SK-MEL-5 (cell line): ENCODE measurements at regions not wholly inside any gene's neighbourhood (a gene's known extent, or its start where the extent isn't known, plus 50 kb on each side); places are given as distances from the start of the nearest gene placed in this dataset.

Source experiments
- DNase-seq: peaks from one replicate; pipeline ENCODE4 v3.0.0-alpha.2; 2016; ENCODE audit warnings: low read depth, low spot score
- in situ Hi-C: cut with HindIII; loops from 2 replicates; pipeline ENCODE4 v1.10.0; 2016; ENCODE audit warnings: low sequenced_read_pairs, high pct_unique_total_duplicates, low pct_unique_long_range_greater_than_20kb

DNA sequence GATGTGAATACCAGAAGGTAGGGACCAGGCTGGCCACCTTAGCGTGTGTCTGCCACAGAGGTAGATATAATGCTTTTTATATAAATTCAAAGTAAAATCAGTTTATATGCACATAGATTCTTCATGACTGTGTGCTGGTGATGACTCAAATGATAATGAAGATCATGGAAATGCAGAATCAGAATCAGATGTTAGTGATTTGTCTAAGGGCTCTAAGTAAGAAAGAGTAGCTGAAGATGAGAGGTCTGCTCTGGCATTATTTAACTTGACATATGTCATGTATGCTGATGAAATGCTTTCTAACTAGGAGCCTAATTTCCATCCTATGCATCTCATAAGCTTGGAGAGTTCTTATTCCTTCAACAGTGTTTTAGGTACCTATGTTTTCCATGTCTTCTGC is 50.3 kb upstream of the DPH6 start:
- DNase-seq, result no peak
- in situ Hi-C loops, result no loop called here

DNA sequence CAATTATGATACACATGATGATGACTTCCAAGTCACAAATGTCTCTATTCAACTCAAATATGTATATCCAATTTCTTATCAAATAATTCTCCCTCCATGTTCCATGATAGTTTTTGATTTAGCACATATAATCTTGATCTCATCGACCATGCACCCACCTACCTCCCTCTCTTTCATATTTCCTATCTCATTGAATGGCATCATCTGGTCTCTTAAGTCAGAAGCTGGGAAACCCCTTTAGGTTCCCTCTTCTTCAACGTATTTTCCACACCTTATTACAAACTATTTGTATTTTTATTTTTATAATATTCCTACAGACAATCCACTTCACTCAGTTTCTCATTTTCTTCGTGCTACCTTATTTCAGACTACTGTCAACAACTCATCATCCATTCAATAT is 56.9 kb upstream of the DPH6 start:
- in situ Hi-C loops, result no loop called here
- no peak for DNase-seq

DNA sequence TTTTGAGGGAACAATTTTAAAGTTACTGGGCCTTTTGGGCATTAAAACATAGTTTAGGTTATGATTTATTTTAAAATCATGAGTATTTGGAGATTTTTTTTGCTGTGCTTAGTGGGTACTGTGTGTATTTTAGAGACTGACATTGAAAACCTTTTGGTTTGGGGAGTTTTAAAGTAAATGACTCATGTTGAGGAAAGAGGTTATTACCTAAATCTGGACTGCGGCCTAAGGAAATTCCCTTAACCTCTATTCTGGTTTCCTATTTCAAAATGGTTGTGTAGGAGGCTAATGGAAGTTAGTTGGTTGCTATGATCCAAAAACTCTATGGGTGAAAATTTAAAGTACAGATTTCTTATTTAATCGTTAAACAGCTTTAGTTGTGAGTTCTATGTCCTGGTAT is 57.3 kb upstream of the DPH6 start:
- in situ Hi-C loops, result no loop called here
- no peak for DNase-seq

DNA sequence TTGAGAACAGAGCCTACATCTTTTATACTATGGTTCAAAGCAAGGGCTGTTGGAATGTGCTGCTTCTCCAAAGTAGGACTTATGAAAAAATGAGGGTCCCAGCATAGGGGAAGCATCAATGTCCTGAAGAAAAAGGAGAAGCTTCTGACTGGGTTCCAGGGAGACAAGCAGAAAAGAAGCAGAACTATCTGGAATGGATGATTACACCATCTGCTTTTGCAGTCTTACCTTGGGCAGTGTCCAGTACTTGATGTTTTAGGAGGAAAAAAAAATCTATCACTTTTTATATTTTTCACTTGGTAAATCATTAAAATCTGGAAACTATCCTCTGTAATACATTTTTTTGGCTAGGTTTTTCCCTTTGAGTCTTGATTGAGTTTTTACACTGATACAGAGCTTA is 57.9 kb upstream of the DPH6 start:
- no peak for DNase-seq
- in situ Hi-C loops, result no loop called here

DNA sequence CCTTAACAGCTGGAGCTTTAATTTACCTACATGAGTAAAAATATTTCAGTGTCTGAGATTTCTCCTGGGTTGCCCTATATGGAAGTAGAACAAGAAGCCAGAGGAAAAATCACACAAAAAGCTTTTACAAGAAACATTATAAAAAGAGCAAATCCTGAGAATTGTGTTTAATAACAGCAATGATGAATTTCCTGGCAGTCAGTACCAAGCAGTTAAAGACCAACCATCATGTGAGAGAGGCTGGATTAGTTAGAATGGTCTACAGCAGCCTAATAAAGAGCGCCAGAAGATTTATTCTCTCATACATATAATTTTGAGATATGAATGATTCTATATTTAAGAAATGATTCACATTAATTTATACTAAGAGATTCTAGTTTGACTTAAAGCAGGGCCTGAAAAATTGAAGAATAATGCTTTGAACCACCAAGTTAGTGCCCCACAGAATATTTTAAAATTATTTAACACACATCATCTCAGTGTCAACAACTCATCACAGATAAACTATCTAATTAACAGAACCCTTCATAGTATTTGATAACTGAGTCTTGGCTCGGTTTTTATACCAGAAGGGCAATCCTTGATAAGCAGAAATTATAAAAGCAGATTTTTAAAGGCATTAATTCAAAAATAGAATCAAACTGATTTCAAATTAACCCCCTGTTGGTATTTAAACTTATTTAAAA is 59.9 kb upstream of the DPH6 start:
- in situ Hi-C loops, result no loop called here
- DNase-seq, result no peak

DNA sequence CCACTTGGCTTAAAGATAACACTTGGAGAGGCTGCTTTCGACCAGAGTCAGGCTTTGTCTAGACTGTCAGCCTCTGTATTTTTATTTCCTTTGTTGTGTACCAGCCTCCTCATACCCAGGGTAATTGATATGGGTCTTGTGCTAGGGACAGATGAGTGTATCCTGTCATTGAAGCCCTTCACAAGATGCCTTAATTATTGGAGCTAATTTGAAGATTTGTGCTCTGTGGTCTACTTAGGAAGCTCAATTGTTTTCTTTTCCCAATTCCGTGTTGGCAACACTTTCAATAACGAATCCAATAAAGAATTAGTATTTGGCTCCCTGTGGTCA is 60.5 kb upstream of the DPH6 start:
- DNase-seq, result no peak
- in situ Hi-C loops, result no loop called here

DNA sequence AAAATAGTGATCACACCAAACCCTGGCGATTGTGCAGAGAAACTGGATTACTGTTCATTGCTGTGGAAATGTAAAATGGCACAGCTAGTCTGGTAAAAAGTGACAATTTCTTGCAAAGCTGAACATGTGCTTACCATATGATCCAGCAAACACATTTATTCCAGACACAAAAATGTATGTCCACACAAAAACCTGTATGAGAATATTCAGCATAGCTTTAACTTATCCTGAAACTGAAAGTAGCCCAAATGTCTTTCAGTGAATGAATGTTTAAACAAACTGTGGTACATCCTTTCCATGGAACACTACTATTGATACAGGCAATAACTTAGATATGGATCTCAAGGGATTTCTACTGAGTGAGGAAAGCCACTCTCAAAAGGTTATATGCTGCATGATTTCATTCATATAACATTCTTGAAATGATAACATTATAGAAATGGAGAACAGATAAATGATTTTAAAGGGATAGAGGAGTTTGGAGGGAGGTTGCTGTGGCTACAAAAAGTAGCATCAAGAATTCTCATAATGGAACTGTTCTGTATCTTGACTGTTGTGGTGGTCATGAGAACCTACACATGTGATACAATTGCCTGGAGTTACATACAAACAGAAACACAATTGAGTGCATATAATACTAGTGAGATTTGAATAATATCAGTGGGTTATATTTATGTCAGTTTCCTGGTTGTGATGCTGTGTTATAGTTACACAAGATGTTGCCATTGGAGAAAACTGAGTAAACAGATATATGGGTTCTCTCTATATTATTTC is 70.7 kb upstream of the DPH6 start:
- no peak for DNase-seq
- in situ Hi-C loops, result no loop called here

DNA sequence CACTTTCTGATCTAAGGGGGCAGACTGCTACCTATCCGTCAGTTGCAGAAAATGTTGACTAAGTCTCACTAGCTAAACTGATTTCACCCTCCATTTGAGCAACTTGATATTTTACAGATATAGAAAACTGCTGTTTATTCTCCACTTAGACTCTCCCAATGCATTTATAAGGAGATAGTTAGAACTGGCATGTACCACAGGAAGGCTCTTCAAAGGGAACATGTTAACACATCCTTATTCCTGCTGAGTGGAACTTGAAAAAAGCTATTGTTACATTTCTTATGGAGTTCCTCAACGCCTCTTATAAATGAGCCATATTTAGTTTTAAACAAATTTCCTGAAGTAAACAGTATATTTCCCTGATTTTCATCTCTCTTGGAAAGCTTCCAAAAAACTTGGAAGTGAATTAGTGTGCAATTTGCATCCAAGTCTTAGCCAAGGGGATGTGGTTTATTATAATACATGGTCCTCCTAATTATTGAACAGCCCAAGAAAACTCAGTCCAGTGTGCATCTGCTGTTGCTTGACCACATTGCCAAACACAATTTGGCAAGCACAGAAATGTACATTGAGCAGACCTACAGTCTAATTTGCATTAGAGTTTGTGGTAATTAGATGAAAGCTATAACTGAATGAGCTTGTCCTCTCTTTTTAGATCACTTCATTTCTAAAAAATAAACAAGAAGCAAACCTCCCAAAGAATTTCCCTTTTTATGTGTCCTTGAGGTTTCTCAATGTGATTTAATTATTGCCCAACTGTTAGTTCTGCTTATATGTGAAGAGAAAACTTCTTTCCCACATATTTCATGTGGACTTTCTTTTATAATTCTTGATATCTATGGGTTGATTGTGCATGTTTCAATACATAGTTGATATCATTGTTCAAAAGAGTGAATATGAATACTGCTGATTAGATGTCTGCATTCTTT is 72.6 kb upstream of the DPH6 start:
- in situ Hi-C loops, result no loop called here
- DNase-seq, result no peak

DNA sequence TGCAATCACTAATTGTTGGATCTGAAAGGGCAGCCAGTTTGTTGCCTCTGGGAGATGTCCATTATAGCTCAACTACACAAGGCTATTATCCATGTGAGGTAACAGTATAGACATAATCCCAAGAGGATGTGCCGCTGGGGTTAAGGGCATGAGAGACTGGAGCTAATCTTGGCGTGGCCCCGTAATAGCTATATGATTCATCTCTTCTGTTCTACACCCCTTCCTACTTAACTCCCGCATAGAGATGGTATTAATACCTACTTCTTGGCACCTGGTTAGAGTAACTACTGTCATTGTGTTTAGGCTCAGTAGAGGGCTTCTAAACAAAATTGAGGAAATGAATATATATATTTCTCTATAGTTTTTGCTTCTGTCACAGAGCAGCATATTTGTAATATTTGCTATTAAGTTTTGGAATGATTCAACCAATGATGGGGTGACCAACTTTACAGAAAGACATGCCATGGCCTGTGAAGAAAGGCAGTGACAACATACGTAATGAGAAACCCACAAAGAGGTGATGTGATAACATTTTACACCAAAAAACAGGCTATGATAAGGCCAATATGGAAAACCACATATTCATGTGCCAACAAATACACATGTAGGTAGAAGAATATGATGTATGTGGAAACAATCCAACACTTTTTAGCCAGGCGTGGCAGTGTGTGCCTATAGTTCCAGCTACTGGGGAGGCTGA is 76.8 kb upstream of the DPH6 start:
- in situ Hi-C loops, result no loop called here
- no peak for DNase-seq

DNA sequence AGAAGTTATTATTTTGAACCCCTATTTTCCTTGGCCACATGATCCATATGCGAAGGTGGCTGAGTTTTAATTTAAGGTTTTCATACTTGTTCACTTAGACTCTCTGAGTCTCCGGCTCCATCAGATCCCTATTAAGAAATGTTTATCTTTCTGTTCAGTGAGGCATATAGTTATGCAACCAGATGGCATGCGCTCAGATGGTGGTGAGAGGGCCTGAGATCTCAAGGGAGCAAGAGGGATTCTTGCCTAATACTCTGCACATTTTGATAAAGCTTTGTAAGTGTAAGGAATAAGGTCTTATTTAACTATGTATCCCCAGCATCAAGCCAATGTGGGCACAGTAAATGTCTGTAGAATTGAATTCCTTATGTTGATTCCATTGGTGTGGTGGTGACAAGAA is 78.9 kb upstream of the DPH6 start:
- in situ Hi-C loops, result no loop called here
- DNase-seq, result no peak

DNA sequence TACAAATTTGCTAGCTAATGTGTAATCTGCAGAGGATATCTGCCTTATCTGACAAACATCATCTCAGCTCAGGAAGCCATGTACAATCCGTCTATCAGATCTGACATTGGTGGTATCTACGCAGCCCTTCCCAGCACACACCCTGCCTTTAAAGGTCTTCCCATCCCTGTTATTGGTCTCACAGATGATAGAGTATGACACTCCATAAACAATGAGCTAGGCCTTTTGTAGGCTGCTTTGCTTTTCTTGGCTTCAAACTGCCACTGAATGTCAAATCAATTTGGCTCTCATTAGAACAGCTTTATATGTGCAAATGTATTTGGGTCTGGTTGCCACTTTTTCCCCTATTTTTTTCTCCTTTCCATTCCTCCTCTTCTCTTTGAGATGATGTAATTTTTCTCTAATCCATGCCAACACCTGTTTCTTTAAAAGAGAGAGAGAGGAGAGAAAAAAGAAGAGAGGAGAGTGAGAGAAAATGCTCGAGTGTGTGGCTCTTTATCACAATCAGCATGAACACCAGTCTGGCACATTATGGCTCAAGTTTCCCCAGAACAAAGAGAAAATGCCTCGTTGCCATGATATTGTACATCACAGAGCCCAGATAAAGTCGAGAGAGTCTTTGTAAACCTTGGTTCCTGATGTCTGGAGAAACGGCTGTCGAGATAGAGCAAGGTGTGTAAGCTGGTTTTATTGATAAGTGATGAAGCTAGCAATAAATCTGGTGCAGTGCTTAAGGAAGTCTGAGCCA is 80.8 kb upstream of the DPH6 start:
- in situ Hi-C loops, result no loop called here
- no peak for DNase-seq

DNA sequence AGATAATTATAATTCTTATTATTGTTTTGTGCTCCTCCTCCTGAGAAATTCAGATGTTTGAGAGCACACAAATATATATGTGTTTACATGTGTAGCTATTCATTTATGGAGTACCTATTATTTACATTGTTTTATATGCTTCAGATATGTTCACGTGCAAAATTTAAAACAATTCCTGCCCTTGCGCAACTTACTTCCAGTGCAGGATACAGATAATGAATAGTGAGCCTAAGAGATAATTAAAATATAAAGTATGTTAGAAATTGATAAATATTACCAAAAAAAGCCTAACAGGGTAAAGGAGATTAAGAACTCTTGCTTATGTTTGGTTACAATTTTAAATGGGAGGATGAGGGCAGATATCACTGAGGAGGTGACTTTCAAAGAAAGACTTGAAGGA is 81.7 kb upstream of the DPH6 start:
- in situ Hi-C loops, result no loop called here
- DNase-seq, result no peak

DNA sequence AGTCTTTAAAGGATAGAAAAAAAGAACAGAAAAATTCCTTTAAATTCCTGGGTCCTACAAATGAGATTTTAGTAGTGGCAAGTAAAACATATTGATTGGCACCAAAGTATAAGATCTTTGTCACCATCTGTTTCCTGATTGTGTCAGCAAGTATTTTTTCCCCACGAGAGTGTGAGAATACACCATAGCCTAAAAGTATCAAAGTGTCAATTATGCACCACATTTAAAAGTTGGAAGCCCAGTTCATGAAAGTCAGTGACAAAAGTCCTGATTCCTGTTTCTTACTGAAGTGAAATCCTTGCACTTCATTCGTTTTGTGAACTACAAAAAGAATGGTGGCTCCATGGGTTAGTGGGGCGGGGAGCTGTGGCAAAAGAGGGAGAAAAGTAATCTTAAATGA is 83.8 kb upstream of the DPH6 start:
- in situ Hi-C loops, result no loop called here
- no peak for DNase-seq

DNA sequence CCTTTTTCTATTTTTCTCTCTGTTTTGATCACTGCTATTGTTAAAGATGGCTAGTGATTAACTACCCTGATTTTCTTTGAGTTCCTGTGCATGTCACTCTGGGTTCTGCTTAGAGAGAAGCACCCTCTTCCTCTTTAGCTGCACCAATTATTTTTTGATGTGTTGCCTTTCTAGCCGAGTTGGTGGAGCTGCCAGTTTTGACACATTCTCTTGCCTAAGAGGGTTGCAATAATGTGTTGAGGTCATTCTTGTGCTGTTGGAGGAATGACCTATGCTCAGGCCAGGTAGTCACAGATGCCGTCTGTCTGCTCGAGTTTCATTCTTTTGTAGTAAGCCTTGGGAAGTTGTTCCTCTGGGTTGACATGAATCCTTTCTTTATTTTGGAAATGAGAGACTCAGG is 84.6 kb upstream of the DPH6 start:
- no peak for DNase-seq
- in situ Hi-C loops, result no loop called here

DNA sequence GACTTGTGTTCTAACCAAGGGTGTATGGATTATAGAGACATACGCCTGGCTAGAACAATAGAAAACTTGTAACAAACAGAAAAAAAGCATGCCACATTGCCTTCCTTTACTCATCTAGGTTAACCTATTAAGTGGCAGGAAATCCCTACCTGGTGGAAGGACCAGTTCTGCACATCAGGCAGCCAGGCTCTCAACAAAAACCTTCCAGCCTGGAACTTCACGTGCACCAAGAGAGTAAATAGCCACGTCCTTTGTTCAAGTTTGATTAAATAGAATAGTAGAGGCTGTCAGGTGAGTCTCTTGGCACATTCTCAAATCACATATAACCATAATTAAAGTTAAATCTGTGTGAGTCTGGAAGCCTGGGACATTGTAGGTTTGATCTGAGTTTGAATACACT is 85.0 kb upstream of the DPH6 start:
- in situ Hi-C loops, result no loop called here
- no peak for DNase-seq

DNA sequence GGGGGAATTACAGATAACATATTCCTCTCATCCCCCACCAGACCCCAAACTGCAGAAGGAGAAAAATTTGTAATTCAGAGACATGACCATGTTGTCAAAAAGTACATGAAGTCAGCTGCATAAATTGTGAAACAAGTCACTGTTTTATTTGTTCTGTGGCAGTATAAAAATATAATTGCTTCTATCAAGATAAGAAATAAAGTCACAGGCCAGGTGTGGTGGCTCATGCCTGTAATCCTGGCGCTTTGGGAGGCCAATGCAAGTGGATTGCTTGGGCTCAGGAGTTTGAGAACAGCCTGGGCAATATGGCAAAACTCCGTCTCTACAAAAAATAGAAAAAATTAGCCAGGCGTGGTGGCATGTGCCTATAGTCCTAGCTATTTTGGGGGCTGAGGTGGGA is 87.7 kb upstream of the DPH6 start:
- in situ Hi-C loops, result no loop called here
- DNase-seq, result no peak

DNA sequence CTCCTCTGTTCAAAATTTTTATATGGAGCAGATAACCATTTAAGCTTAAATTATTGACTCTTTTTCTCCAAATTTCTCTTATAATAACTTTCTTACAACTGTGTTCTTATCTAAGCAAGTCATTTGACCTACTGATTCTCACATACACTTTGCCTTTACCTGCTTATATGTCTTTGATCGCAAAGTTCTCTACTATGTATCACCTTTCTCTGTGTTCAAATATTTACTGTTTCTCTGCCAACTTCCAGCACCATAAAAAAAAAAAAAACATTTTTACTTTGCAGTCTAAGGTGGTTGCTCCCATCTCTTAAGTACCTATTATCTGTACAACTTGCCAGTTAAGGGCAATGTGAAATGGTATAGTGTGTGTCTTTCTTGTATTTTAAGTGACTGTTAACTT is 100.8 kb upstream of the DPH6 start:
- in situ Hi-C loops, result no loop called here
- no peak for DNase-seq
